Brain pericyte (primary cell): ENCODE measurements at regions not wholly inside any gene's neighbourhood (a gene's known extent, or its start where the extent isn't known, plus 50 kb on each side); places are given as distances from the start of the nearest gene placed in this dataset.

Experiments used
- DNase-seq: peaks from one replicate; pipeline ENCODE4 v3.0.0-alpha.2; 2012; ENCODE audit warnings: low read depth, low spot score

- DNase-seq, result no peak
Measured at GRCh38 chr6:156309017-156309416, 468.2 kb upstream of the ARID1B start.

GRCh38 chr6:156308604-156309003, 468.6 kb upstream of the ARID1B start:
- no peak for DNase-seq

- DNase-seq, result no peak
Measured at GRCh38 chr6:156306531-156306930, 470.6 kb upstream of the ARID1B start.

GRCh38 chr6:156283091-156283490, 494.1 kb upstream of the ARID1B start:
- no peak for DNase-seq

- DNase-seq, result no peak
Measured at GRCh38 chr6:156282087-156282486, 495.1 kb upstream of the ARID1B start.

GRCh38 chr6:156281266-156281665, 495.9 kb upstream of the ARID1B start:
- no peak for DNase-seq

- no peak for DNase-seq
Measured at GRCh38 chr6:156280065-156280464, 497.1 kb upstream of the ARID1B start.

- no peak for DNase-seq
Measured at GRCh38 chr6:156279261-156279969, 497.8 kb upstream of the ARID1B start.

GRCh38 chr6:156273065-156273711, 504.0 kb upstream of the ARID1B start:
- no peak for DNase-seq

- no peak for DNase-seq
Measured at GRCh38 chr6:156269751-156270369, 507.3 kb upstream of the ARID1B start.

- DNase-seq, result no peak
Measured at GRCh38 chr6:156268849-156269248, 508.3 kb upstream of the ARID1B start.

- no peak for DNase-seq
Measured at GRCh38 chr6:156262014-156262413, 515.2 kb upstream of the ARID1B start.

- DNase-seq, result no peak
Measured at GRCh38 chr6:156260815-156261214, 516.4 kb upstream of the ARID1B start.

GRCh38 chr6:156258981-156259380, 518.2 kb upstream of the ARID1B start:
- DNase-seq, result no peak

GRCh38 chr6:156256161-156256560, 521.0 kb upstream of the ARID1B start:
- no peak for DNase-seq

GRCh38 chr6:156254240-156254639, 522.9 kb upstream of the ARID1B start:
- no peak for DNase-seq

- no peak for DNase-seq
Measured at GRCh38 chr6:156250593-156250992, 526.6 kb upstream of the ARID1B start.

- DNase-seq, result no peak
Measured at GRCh38 chr6:156242206-156242605, 535.0 kb upstream of the ARID1B start.

GRCh38 chr6:156231026-156231765, 546.0 kb upstream of the ARID1B start:
- no peak for DNase-seq

GRCh38 chr6:156219973-156220372, 557.2 kb upstream of the ARID1B start:
- DNase-seq, result no peak

GRCh38 chr6:156205678-156206077, 571.5 kb upstream of the ARID1B start:
- DNase-seq, result no peak

- no peak for DNase-seq
Measured at GRCh38 chr6:156199182-156199581, 578.0 kb upstream of the ARID1B start.
